PC-9 (cell line): ENCODE measurements at regions not wholly inside any gene's neighbourhood (a gene's known extent, or its start where the extent isn't known, plus 50 kb on each side); places are given as distances from the start of the nearest gene placed in this dataset.

ENCODE experiments used
- EZH2 ChIP-seq: fragments of 200-600 bp; sonication (generic); IDR thresholded peaks from 2 replicates; pipeline ENCODE4 v1.8.0; 2017; ENCODE audit warnings: antibody characterized with exemption, low read depth
- TF ChIP-seq, protein P1 (sequence below): fragments of 200-600 bp; sonication (generic); conservative IDR thresholded peaks from 2 replicates; pipeline ENCODE4 v1.6.1; 2017; ENCODE audit warnings: mixed run types, antibody characterized with exemption, mild to moderate bottlenecking, moderate library complexity

DNA sequence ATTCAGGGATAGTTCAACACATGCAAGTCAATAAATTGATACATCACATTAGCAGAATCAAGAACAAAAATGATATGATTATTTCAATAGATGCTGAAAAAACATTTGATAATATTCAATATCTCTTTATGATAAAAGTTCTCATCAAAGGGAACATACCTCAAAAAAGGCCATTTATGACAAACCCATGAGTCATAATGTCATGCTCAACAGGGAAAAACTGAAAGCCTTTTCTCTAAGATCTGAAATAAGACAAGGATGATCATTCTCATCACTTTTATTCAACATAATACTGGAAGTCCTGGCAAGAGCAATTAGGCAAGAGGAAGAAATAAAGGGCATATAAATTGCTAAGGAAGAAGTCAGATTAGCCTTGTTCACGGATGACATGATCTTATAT is 54.1 kb upstream of the TMEM158 start:
- TF ChIP-seq, protein P1, sequence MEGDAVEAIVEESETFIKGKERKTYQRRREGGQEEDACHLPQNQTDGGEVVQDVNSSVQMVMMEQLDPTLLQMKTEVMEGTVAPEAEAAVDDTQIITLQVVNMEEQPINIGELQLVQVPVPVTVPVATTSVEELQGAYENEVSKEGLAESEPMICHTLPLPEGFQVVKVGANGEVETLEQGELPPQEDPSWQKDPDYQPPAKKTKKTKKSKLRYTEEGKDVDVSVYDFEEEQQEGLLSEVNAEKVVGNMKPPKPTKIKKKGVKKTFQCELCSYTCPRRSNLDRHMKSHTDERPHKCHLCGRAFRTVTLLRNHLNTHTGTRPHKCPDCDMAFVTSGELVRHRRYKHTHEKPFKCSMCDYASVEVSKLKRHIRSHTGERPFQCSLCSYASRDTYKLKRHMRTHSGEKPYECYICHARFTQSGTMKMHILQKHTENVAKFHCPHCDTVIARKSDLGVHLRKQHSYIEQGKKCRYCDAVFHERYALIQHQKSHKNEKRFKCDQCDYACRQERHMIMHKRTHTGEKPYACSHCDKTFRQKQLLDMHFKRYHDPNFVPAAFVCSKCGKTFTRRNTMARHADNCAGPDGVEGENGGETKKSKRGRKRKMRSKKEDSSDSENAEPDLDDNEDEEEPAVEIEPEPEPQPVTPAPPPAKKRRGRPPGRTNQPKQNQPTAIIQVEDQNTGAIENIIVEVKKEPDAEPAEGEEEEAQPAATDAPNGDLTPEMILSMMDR, result no peak
- no peak for TF ChIP-seq EZH2
